Lung (tissue), 11 donors: ENCODE measurements at regions not wholly inside any gene's neighbourhood (a gene's known extent, or its start where the extent isn't known, plus 50 kb on each side); places are given as distances from the start of the nearest gene placed in this dataset.

Experiments
- ATAC-seq: fragments of 200-7000 bp; cut with Tn5 transposase; one replicate; pipeline ENCODE4 v1.9.1; 2020; ENCODE audit warnings: moderate number of reproducible peaks; ENCODE audit not compliant: insufficient read depth, low FRiP score
- DNase-seq, 3 donors: peaks; one replicate each; pipeline ENCODE4 v3.0.0-alpha.2; 2013 to 2017
- H3K27ac ChIP-seq, 2 donors: one replicate each; pipeline ENCODE4 v1.5.1; 2013; ENCODE audit warnings: mild to moderate bottlenecking in 2 of 2, moderate library complexity in 2 of 2, control low read depth in 1 of 2, inconsistent platforms in 1 of 2, low read depth in 1 of 2, low read length in 1 of 2
- H3K27me3 ChIP-seq, 3 donors: one replicate each; pipeline ENCODE4 v1.5.1; 2013; ENCODE audit warnings: low read length in 2 of 3; ENCODE audit not compliant: control insufficient read depth in 3 of 3, insufficient read depth in 3 of 3
- H3K36me3 ChIP-seq, 4 donors: one replicate each; pipeline ENCODE4 v1.5.1; 2013; ENCODE audit warnings: low read length in 4 of 4, mild to moderate bottlenecking in 1 of 4, moderate library complexity in 1 of 4; ENCODE audit not compliant: control insufficient read depth in 4 of 4, insufficient read depth in 4 of 4
- H3K4me1 ChIP-seq, 5 donors: one replicate each; pipeline ENCODE4 v1.5.1; 2013; ENCODE audit warnings: low read length in 5 of 5, mild to moderate bottlenecking in 2 of 5, moderate library complexity in 1 of 5; ENCODE audit not compliant: control insufficient read depth in 5 of 5, insufficient read depth in 5 of 5
- H3K4me3 ChIP-seq: one replicate; pipeline ENCODE4 v1.5.1; 2013; ENCODE audit warnings: mild to moderate bottlenecking, control low read depth, moderate library complexity
- H3K9ac ChIP-seq, 2 donors: one replicate each; pipeline ENCODE4 v1.5.1; 2013; ENCODE audit warnings: low read length in 2 of 2, control low read depth in 1 of 2; ENCODE audit not compliant: insufficient read depth in 1 of 2
- H3K9me3 ChIP-seq, 4 donors: one replicate each; pipeline ENCODE4 v1.5.1; 2013; ENCODE audit warnings: low read length in 3 of 4, mild to moderate bottlenecking in 1 of 4, moderate library complexity in 1 of 4; ENCODE audit not compliant: control insufficient read depth in 4 of 4, insufficient read depth in 3 of 4
- CTCF ChIP-seq: IDR thresholded peaks from 2 replicates; pipeline ENCODE4 v1.5.1; 2012; ENCODE audit warnings: mild to moderate bottlenecking; ENCODE audit errors: control extremely low read depth, extremely low read depth
- WGBS, 2 donors: extraction: QIAGEN DNeasy Blood & Tissue Kit; methylation state at CpG; one replicate each; pipeline ENCODE4 v1.1.7; 2013; 5-methylcytosine and 5-hydroxymethylcytosine counted together
- donor health status: control.
- donor health status: control.
- donor health status: Bipolar disorder and iron deficiency.
- donor health status: healthy.
- donor health status: DM: yes; HTN: yes; CAD: no.

DNA sequence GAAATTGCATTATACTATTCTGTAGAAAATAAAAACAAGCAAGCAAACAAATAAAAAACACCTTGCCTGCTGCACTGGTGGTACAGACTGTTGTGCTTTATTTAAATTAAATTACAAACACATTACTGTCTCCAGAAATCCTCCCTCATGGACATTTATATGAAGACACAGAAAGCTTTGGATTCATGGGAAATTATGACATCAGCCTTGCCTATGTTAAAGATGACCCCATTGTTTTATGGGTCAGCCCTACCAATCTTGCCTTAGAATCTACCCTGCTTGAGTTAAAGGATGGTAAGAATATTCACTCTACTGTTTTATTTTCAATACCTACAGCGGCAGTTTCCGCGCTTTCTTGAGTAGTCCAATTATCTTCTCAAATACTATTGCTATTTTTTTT lies 1379.9 kb downstream of the TECRL start:
- no peaks in the 10 kb centered on the region for H3K9me3 ChIP-seq
- 87 to 98% methylated on average over 3 of the region's 3 CpGs for WGBS, 2 donors
- no peak for DNase-seq
- H3K9ac ChIP-seq = no peak overlapping the region
- H3K27me3 ChIP-seq = no peaks in the 10 kb centered on the region
- H3K4me3 ChIP-seq = no peak overlapping the region
- ATAC-seq = no peak
- H3K36me3 ChIP-seq = no peaks in the 10 kb centered on the region
- no peak for TF ChIP-seq CTCF
- no peak overlapping the region for H3K27ac ChIP-seq
- H3K4me1 ChIP-seq = no peaks in the 10 kb centered on the region

GRCh38 chr4:63020661-63021060 lies 1388.6 kb downstream of the TECRL start:
- no peaks in the 10 kb centered on the region for H3K36me3 ChIP-seq
- H3K4me1 ChIP-seq = no peaks in the 10 kb centered on the region
- no peak for ATAC-seq
- H3K27me3 ChIP-seq = no peaks in the 10 kb centered on the region
- no peak overlapping the region for H3K9ac ChIP-seq
- H3K4me3 ChIP-seq = no peak overlapping the region
- no peak for TF ChIP-seq CTCF
- WGBS, 2 donors = 83 to 89% methylated on average over 1 of the region's 1 CpG
- no peak overlapping the region for H3K27ac ChIP-seq
- DNase-seq = no peak
- H3K9me3 ChIP-seq = no peaks in the 10 kb centered on the region

GRCh38 chr4:63017300-63017699 lies 1392.0 kb downstream of the TECRL start:
- Histone ChIP-seq H3K4me1 (no peaks in the 10 kb centered on the region), H3K27ac (no peak overlapping the region), H3K27me3 (no peaks in the 10 kb centered on the region), H3K4me3 (no peak overlapping the region), H3K9me3 (no peaks in the 10 kb centered on the region), H3K36me3 (no peaks in the 10 kb centered on the region), H3K9ac (no peak overlapping the region)
- no peak for TF ChIP-seq CTCF
- no peak for ATAC-seq
- DNase-seq = no peak
- WGBS, 2 donors = 87% methylated on average over 2 of the region's 2 CpGs

DNA sequence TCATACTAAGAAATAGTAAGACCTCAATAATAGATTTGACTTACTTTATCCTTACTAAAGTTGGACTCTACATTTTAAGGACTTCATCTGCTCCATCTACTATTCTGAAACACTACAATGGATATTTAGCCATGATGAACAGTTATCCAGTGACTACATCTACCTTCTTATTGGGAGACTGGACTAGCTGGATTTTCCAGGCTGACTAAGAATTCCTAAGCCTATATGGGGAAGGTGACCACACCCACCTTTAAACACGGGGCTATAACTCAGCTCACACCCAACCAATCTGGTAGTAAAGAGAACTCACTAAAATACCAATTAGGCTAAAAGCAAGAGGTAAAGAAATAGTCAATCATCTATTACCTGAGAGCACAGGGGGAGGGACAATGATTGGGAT lies 1438.4 kb downstream of the TECRL start:
- WGBS, 2 donors = 60 to 70% methylated on average over 1 of the region's 1 CpG
- Histone ChIP-seq H3K4me1 (no peaks in the 10 kb centered on the region), H3K4me3 (no peak overlapping the region), H3K27ac (no peak overlapping the region), H3K27me3 (no peaks in the 10 kb centered on the region), H3K36me3 (no peaks in the 10 kb centered on the region), H3K9me3 (no peaks in the 10 kb centered on the region), H3K9ac (no peak overlapping the region)
- TF ChIP-seq CTCF = no peak
- no peak for DNase-seq
- no peak for ATAC-seq
